HUDEP-2 (cell line): ENCODE measurements at regions not wholly inside any gene's neighbourhood (a gene's known extent, or its start where the extent isn't known, plus 50 kb on each side); places are given as distances from the start of the nearest gene placed in this dataset.
"Not testable (repeated sequence)": the region's sequence is repeated elsewhere in the genome, so short reads cannot be mapped to it uniquely, and the experiment has no call there.

Experiments
- DNase-seq, 76 experiments: peaks; one replicate each; lab custom pipeline; 2025; ENCODE audit not compliant: unreplicated experiment in 76 of 76; lab: John Stamatoyannopoulos, UW

DNA sequence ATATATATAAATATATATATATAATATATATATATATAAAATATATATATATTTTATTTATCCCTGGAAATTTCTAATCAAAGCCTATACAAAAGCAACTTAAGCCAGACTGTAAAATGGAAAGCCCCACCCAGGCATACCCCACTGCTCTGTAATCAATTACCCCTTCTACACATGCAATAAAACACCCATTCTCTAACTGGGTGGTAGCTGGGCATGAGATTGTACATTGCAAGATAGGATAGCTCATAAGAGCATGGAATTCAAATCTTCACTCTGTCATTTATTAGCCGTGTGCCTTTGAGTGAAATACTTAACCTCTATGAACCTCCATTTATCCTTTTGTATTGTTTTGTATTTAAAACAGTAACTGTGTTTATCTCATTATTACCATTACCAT lies 405.3 kb upstream of the SLC30A5 start:
- no peak for DNase-seq

DNA sequence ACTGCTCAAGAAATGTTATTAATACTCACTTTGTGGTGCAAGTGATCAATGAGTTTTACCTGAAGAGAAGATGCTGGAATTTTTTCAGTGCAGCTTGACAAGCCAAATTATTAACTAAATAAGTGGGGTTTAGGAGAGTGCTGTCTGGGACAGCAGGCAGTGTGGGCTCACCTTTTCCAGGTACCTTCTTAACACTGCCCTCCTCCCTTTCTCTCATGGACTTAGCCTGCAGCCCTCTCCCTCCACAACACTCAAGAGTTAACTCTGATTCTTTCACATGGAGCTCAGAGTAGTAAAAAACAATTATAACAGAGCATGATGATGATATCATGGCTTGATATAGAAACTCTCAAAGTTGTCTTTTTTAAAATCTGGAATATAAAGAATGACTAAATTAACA lies 404.8 kb upstream of the SLC30A5 start:
- no peak for DNase-seq

DNA sequence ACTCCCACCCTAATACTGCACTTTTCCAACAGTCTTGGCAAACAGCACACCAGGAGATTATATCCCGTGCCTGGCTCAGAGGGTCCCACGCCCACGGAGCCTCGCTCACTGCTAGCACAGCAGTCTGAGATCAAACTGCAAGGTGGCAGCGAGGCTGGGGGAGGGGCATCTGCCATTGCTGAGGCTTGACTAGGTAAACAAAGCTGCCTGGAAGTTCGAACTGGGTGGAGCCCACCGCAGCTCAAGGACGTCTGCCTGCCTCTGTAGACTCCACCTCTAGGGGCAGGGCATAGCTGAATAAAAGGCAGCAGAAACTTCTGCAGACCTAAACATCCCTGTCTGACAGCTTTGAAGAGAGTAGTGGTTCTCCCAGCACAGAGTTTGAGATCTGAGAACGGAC lies 401.9 kb upstream of the SLC30A5 start:
- not testable (repeated sequence) for DNase-seq

GRCh38 chr5:68698025-68698940 lies 395.5 kb upstream of the SLC30A5 start:
- peak in 27 of 76 experiments; percentile 2 to 68 (median 22) for DNase-seq

DNA sequence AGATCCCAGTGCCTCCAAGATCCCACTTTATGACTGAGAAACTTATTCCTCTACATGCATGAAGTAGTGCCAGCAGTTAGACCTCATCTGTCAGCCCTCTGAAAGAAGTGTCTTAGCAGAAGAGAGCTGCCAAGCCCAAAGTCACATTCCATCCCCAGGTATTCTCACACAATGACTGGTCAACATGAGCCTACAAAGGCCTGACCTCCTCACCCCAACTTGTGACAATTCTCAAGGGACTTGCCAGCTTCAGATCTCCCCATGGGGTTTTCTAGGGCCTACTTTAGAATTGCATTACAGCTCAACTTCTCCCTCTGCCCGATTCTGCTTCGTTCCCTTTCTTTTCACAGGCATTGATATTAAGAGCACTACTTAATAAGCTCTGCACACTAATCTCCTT lies 393.8 kb upstream of the SLC30A5 start:
- no peak for DNase-seq

GRCh38 chr5:68707575-68707974 lies 386.2 kb upstream of the SLC30A5 start:
- no peak for DNase-seq

DNA sequence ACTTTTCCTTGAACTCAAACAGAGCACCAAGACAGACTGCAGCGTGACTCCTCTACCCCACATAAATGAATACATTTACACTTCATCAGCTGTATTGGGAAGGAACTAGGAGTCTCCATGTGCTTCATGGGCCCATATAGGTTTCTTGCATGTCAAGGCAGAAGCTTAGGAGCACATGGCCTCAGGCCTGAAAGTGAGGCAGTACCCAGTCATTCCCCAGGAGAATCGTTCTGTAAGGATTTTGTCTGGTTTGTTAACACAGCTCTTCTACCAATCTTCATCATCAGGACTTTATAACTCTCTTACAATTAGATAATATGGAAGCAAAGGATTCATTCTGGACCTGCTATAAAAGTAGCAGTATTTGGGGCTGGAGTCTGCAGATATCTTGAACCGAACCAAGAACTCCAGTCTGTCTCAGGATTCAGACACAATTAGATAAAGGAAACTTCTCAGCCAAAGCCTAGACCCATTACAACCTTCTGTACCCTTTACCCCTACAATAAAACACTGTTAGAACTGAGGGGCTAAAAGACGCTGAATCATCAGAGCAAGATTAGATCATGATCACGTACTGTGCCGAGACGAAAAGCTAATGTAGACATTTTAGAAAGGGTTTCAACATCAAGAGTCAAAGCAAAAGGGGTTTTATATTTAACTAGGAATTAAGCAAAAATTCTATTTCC lies 385.5 kb upstream of the SLC30A5 start:
- no peak for DNase-seq

- no peak for DNase-seq
These were observed 385.0 kb upstream of the SLC30A5 start for GRCh38 chr5:68708842-68709170.

DNA sequence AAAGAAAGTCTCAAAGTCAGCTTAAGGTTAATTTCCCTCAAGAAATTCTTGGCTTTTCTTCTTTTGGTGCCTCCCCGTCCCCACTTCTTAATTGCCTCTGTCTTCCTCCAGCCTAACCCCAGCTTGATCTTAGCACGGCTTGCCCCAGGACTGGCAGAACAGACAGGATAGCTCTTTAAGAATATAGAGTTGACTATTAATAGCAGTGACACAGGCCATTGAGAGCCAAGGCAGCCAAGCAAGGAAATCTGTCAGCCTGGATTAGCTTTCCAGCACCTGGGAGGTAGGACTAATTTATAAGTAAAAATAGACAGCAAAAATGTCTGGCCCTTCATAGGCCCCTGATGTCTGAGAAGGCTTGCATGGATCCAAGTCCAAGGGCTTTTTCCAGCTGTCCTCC lies 384.6 kb upstream of the SLC30A5 start:
- DNase-seq = no peak

DNA sequence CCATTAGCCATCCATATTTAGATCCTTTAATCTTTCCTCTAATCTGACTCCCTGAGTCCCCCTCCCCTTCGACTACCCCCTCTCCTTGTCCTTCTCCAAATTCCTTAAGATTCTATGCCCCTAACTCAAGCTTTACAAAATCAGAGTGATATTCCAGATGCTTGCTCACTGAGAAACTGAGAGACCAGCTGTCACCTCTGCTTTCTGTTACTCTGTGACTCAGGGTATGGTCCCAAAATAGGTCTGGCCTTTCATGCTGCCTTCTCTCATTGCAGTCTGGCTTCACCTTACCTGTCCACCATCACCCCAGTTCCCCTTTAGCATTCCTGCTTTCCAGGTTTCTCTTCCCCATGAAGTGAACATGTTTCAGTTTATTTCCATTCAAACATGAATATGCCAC lies 383.3 kb upstream of the SLC30A5 start:
- no peak for DNase-seq

DNA sequence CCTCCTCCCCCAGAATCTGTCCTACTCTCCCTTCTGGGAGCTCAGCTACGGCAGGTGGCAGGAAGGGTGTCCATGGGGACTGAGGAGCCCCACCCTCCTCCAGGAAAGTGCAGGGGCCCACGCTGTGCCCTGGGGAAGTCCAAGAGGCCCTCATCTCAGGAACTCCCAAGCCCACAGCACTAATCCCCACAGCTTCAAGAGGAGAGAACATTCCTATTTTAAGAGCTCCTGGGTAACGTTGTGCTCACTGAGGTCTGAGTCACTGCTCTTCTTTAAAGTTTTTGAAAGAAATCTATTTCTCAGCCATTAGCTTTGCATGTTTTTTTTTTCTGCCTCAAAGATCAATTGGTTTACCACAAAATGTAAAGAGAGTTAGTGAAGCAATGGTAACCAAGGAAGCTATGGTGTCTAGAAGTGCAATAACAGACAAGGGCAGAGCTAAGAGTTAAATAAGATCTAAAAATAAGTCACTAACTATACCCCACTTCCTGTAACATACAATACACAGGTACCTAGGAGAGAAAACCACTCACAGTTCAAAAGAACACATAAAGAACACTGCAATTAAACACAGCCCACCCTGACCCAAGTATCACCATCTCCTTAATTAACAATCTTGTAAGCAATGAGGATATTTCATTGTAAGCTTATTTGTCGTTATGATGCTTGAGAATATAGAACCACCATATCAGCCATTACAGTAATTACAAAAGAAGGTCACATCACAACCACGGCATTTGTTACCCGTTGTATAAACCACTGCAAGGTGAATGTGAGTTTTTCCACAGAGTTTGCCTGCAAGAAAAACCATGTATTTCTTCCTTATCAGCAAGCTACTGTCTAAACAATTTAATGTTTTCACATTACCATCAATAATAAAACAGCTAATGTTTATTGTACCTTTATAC lies 382.3 kb upstream of the SLC30A5 start:
- DNase-seq = no peak

DNA sequence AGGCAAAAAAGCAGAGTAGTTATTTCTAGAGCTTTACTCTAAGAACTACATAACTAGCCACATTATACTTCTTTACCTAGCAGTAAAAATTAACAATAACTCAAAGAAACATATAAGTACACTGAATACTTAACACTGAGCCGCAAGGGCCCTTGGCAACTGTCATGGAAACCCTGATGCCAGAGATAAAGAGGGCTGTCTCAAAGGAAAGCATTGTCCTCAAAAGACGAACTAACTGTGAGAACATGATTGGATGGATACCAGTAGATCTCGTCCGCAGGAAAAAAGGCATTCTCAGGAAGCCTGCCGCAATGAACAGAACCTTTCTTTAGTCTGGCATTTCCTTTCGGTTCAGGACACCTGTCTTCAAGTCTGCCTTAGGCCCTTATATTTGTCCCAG lies 379.0 kb upstream of the SLC30A5 start:
- DNase-seq = no peak

DNA sequence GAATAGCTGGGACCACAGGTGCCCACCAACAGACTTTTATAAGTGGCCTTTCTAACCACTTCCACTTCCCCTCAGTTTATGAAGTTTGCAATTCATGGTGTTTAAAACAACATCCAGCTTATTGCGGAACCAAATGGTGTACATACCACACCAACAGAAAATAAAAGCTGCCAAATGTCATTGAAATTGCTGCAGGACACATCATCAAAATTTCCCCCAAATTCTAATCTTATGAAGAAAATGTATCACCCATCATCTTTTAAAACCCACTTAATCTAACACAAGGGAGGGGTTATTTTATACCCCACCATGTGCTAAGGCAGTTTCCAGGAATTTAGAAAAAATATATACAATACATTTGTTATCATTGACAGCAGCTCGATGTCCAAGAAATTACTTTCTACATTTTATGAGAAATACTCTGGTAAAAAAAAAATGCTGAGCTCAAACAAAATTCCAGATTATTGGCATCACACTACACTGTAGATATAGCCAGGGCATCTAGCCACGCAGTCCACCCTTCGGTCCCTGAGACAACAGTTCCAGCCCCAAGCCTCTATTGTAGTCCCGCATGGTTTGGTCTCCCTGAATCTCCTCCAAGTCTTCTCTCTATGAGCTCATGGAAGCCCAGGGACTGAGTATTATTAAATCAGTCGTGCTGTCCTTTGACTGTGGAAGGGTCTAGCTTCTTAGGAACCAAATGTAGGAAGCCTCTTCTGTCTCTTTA lies 372.8 kb upstream of the SLC30A5 start:
- no peak for DNase-seq

DNA sequence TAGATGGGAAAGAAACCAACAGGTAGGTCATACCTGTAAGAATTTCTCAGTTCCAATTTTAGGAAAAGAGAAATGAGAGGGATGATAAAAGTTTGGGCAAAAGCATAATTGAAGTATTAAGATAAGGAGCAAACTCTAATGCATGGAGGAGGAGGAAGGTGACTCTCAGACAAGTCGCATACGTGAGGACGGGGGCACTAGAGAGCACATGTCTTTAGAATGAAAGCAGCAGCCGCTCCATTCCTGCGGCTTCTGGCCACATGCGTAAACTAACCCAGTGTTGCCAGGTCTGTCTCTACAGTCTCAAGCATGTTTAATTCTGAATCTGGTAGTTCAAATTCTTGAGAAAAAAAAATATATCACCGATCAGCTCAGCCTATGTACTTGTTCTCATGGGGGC lies 371.5 kb upstream of the SLC30A5 start:
- DNase-seq = no peak

DNA sequence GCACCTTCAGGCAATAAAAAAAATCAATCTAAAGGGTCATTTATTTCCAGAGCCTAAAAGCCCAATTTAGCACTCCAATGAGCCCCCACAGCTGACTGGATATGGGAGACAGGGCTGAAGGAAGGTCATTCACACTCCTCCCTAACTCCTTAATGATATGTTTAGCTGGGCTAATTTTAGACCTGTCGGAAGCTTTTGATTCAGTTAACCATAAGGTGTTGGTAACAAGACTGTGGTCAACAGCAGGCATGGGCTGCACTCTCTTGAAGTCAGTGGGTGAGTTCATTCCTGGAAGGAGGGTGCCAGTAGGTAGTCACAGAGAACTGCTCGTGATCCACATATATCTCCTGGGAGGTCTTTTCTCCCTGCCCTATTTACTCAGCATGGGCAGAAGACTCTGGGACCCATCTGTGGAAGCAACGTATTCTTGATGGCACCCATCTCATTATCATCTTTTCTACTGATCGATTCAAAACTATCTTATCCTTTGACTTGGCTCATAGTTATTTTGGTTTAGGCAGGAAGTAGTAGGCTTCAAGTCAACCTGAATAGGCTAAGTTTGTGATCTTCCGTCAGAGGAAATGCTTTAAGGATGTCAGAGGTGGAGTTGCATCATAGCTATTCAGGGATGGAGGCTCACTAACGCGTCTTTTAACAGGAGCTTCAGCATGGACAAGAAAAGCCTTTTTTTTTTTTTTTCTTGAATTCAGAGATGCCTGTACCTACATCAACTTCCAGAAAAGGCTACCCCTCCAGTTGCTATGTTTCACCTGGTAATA lies 367.7 kb upstream of the SLC30A5 start:
- DNase-seq = no peak

- DNase-seq = no peak
These were observed 365.9 kb upstream of the SLC30A5 start for GRCh38 chr5:68727931-68728330.

DNA sequence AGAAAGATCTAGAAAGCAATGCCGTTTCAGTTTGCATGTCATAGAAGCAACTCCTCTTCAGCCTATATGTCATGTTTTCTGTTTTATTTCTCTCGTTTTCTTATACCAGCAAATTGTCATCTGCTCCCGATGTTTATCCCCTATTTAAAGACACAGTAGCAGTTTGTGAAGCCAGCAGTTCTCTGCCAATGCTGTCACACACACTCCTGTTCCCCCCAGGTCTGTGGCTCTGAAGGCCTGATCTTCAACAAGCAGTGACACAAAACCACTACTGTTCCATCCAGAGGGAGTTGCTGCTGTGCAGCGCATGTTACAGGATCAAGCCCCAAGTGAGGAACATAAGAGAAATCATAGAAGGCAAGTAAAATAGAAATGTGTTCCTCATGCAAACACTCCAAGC lies 364.1 kb upstream of the SLC30A5 start:
- DNase-seq = no peak

- DNase-seq = no peak
These were observed 363.4 kb upstream of the SLC30A5 start for GRCh38 chr5:68730220-68730978.
